ENCODE measurements at regions not wholly inside any gene's neighbourhood (a gene's known extent, or its start where the extent isn't known, plus 50 kb on each side); places are given as distances from the start of the nearest gene placed in this dataset.

DNA sequence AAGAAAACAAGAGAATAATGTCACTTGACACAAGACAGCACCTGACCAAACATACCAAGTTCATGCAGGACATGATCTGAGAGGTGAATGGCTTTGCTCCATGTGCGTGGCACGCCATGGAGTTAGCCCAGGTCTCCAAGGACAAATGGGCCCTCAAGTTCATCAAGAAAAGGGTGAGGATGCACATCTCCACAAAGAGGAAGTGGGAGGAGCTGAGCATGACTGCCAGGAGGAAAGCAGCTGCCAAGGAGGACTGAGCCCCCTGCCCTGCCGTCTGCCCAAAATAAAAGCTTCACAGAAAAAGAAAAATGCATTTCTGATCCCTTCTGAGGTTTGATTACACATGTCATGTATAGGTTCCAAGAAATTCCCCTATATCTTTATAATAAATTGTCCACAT, 82.0 kb upstream of the TSHZ2 start:
- TF ChIP-seq, protein P1, sequence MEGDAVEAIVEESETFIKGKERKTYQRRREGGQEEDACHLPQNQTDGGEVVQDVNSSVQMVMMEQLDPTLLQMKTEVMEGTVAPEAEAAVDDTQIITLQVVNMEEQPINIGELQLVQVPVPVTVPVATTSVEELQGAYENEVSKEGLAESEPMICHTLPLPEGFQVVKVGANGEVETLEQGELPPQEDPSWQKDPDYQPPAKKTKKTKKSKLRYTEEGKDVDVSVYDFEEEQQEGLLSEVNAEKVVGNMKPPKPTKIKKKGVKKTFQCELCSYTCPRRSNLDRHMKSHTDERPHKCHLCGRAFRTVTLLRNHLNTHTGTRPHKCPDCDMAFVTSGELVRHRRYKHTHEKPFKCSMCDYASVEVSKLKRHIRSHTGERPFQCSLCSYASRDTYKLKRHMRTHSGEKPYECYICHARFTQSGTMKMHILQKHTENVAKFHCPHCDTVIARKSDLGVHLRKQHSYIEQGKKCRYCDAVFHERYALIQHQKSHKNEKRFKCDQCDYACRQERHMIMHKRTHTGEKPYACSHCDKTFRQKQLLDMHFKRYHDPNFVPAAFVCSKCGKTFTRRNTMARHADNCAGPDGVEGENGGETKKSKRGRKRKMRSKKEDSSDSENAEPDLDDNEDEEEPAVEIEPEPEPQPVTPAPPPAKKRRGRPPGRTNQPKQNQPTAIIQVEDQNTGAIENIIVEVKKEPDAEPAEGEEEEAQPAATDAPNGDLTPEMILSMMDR (IDR thresholded peaks at IDR 0.05; ENCODE audit: control insufficient read depth, extremely low read depth, insufficient read depth): no peak

DNA sequence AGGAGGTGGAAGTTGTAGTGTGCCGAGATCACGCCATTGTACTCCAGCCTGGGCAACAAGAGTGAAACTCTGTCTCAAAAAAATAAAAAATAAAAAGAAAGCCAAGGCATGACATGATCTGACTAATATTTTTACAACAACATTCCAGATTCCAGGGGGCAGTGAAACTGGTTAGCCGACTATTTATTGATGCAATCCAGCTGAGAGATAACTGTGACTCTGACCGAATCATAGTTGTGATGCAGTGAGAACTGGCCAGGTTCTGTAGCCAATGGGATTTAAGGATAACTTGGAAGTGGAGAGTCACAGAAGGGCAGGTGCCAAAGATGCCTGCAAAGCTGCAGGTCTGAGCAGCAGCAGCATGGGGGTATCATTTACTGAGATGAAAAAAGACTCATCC, 82.9 kb upstream of the TSHZ2 start:
- TF ChIP-seq, protein P1 (IDR thresholded peaks at IDR 0.05; ENCODE audit: control insufficient read depth, extremely low read depth, insufficient read depth): no peak
- no peak for DNase-seq (ENCODE audit: low read depth)
- H3K4me3 ChIP-seq (ENCODE audit: low read depth, low read length): no peak overlapping the region

More for the DNA sequence above, 82.0 kb upstream of the TSHZ2 start:
- DNase-seq (ENCODE audit: low read depth): no peak
- no peak overlapping the region for H3K4me3 ChIP-seq (ENCODE audit: low read depth, low read length)

DNA sequence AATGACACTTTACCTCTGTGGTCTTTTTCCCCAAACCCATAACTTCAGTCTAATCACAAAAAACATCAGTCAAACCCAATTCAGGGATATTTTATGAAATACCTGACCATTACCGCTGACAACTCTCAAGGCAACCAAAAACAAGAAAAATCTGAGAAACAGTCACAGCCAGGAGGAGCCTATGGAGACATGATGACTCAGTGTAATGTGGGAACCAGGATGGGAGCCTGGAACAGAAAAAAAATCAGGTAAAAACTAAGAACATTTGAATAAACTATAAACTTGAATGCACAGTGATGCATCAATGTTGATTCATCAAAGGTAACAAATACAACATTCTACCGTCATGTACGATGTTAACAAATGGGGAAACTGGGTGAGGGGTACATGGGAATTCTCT, 84.1 kb upstream of the TSHZ2 start:
- TF ChIP-seq, protein P1 (IDR thresholded peaks at IDR 0.05; ENCODE audit: control insufficient read depth, extremely low read depth, insufficient read depth): no peak
- H3K4me3 ChIP-seq (ENCODE audit: low read depth, low read length): no peak overlapping the region
- DNase-seq (ENCODE audit: low read depth): no peak

DNA sequence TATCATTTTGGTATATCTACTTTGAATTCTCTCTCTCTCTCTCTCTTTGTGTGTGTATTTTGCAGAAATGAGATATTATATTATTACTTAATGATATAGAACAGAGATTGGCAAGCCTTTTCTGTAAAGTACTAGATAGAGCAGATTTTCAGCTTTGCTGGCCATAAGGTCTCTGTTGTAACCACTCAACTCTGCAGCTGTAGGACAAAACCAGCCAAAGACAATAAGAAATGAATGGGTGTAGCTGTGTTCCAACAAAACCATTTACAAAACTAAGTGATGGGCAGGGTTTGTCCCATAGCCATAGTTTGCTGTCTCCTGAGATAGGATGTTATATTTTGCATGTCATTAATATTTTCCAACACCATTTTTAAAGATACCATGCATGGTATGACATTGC, 91.2 kb upstream of the TSHZ2 start:
- DNase-seq (ENCODE audit: low read depth): no peak
- no peak overlapping the region for H3K4me3 ChIP-seq (ENCODE audit: low read depth, low read length)
- TF ChIP-seq, protein P1 (IDR thresholded peaks at IDR 0.05; ENCODE audit: control insufficient read depth, extremely low read depth, insufficient read depth): no peak

DNA sequence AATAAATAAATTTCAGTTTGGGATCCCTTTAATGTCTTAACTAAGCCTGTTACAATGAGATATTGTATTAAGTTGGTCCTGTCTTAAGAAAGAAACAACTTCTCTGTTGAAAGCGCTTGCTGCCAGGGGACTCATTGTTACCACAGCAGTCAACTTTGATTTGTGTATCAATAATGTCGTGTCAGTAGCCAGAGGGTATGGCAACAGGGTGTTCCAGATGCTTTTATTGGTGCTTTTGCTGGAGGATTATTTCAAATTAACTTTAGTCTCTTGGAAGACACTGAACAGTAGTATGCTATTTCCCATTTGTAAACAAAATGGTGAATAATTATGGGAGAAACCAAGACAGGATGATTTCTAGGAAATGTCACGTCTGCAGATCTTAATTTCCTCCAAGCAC, 91.9 kb upstream of the TSHZ2 start:
- DNase-seq (ENCODE audit: low read depth): no peak
- H3K4me3 ChIP-seq (ENCODE audit: low read depth, low read length): no peak overlapping the region
- TF ChIP-seq, protein P1 (IDR thresholded peaks at IDR 0.05; ENCODE audit: control insufficient read depth, extremely low read depth, insufficient read depth): no peak

DNA sequence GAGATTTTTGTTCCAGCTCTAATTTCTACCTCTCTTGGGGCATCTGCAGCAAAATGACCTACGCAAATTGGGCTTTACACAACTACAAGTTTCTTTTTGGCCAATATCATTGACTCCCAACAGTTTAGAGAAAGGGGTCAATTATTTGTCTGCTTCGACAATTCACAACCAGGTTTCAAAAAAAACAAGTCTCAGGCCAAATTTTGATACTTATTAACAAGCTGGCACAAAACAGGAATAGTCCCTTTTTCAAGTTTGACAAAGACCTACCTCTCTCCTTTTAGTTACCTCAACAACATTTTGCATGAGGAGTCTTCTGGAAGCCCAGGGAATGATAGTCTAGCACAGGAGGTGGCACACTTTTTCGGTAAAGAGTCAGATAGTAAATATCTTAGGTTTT, 97.9 kb upstream of the TSHZ2 start:
- H3K4me3 ChIP-seq (ENCODE audit: low read depth, low read length): no peak overlapping the region
- no peak for DNase-seq (ENCODE audit: low read depth)
- TF ChIP-seq, protein P1 (IDR thresholded peaks at IDR 0.05; ENCODE audit: control insufficient read depth, extremely low read depth, insufficient read depth): no peak

DNA sequence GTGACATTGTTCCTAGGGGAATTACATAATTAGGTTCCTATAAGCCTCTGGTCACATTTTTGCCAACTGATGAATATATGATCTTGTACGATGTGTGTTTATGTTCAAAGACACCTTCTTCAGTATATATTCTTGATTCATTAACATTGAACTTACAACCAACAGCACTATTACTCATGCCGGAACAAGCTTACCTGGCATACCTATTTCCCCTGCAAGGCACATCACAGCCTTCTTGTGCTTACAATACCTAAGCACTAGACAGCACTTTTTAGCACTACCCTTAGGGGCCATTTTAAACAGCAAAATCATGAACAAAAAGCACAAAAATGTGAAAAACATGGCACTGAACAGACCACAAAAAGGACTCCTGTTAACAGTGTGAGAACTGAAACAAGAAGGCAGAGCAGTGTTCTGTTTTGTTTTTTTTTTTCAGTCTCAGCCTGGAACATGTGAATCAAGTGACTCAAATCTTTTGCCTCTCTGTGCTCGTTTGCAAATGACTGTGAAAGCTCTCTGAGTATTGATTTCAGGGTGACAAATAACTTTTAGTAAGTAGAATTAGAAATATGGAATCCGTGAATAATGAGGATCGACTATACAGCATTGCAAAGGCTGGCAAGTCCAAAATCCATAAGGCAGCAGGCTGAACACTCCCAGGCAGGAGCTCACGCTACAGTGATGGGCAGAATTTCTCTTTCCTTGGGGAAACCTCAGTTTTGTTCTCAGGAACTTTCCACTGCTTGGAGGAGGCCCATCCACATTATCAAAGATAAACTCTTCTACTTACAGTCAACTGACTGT, 102.3 kb upstream of the TSHZ2 start:
- no peak overlapping the region for H3K4me3 ChIP-seq (ENCODE audit: low read depth, low read length)
- DNase-seq (ENCODE audit: low read depth): no peak
- TF ChIP-seq, protein P1 (IDR thresholded peaks at IDR 0.05; ENCODE audit: control insufficient read depth, extremely low read depth, insufficient read depth): no peak

Data from LNCaP clone FGC (cell line).